Astrocyte (in vitro differentiated cells and primary cell): ENCODE measurements at regions not wholly inside any gene's neighbourhood (a gene's known extent, or its start where the extent isn't known, plus 50 kb on each side); places are given as distances from the start of the nearest gene placed in this dataset.

ENCODE experiments used
- EZH2 ChIP-seq: IDR thresholded peaks from 2 replicates; pipeline ENCODE4 v1.6.1; 2012; ENCODE audit warnings: mild to moderate bottlenecking, low read length, inconsistent platforms; ENCODE audit not compliant: insufficient read depth
- TF ChIP-seq, protein P1 (sequence below): IDR thresholded peaks from 2 replicates; pipeline ENCODE4 v1.5.1; 2011; ENCODE audit warnings: low read depth, mild to moderate bottlenecking, inconsistent platforms, low read length, moderate library complexity; ENCODE audit not compliant: insufficient read depth

GRCh38 chr5:74222806-74223205, 417.7 kb downstream of the ENC1 start:
- TF ChIP-seq, protein P1, sequence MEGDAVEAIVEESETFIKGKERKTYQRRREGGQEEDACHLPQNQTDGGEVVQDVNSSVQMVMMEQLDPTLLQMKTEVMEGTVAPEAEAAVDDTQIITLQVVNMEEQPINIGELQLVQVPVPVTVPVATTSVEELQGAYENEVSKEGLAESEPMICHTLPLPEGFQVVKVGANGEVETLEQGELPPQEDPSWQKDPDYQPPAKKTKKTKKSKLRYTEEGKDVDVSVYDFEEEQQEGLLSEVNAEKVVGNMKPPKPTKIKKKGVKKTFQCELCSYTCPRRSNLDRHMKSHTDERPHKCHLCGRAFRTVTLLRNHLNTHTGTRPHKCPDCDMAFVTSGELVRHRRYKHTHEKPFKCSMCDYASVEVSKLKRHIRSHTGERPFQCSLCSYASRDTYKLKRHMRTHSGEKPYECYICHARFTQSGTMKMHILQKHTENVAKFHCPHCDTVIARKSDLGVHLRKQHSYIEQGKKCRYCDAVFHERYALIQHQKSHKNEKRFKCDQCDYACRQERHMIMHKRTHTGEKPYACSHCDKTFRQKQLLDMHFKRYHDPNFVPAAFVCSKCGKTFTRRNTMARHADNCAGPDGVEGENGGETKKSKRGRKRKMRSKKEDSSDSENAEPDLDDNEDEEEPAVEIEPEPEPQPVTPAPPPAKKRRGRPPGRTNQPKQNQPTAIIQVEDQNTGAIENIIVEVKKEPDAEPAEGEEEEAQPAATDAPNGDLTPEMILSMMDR: no peak
- TF ChIP-seq EZH2: no peak
